ENCODE measurements at regions not wholly inside any gene's neighbourhood (a gene's known extent, or its start where the extent isn't known, plus 50 kb on each side); places are given as distances from the start of the nearest gene placed in this dataset.
"Not testable (repeated sequence)": the region's sequence is repeated elsewhere in the genome, so short reads cannot be mapped to it uniquely, and the experiment has no call there.

DNA sequence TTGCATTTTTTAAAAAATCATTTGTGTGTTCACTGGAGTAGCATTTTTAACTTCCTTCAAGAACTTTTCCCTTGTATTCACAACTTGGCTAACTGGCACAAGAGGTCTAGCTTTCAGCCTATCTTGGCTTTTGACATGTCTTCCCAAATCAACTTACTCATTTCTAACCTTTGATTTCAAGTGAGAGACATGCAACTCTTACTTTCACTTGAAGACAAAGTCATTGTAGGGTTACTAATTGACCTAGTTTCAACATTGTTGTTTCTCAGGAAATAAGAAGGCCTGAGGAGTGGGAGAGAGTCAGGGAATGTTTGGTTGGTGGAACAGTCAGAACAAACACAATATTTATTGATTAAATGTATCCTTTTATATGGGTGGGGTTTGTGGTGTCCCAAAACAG, 95.0 kb upstream of the C9orf72 start:
- H3K36me3 ChIP-seq (ENCODE audit: control insufficient read depth, insufficient read depth, low read length): no peaks in the 10 kb centered on the region
- H3K27me3 ChIP-seq (ENCODE audit: control insufficient read depth, insufficient read depth, low read length, poor library complexity, severe bottlenecking): peaks cover 3% of the 10 kb centered on the region
- H3K27ac ChIP-seq (ENCODE audit: insufficient read depth, low read depth, low read length, poor library complexity, severe bottlenecking): no peak overlapping the region

DNA sequence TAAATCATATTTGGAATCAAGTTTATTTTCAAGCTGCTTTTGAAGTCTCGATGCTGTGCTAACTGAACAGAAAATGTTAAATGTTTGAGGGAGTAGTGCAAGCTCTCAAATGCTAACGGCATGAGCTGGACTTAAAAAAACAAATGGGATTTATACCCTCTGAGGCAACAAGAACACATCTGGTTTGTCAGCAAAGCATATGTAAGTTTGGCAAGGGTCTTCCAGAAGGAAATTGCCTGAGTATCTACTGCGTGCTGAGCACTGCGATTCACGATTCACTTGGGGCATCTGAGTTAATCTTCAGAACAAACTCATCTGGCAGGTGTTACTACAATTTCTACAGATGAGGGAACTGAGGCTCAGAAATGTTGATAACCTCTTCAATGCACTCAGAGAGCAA, 98.4 kb upstream of the C9orf72 start:
- Histone ChIP-seq H3K27me3 (ENCODE audit: control insufficient read depth, insufficient read depth, low read length, poor library complexity, severe bottlenecking) (peaks cover 3% of the 10 kb centered on the region), H3K4me1 (ENCODE audit: control insufficient read depth, insufficient read depth, low read length) (peaks cover 8% of the 10 kb centered on the region), H3K27ac (ENCODE audit: insufficient read depth, low read depth, low read length, poor library complexity, severe bottlenecking) (no peak overlapping the region), H3K4me3 (ENCODE audit: insufficient read depth, low read depth, low read length) (no peak overlapping the region), H3K36me3 (ENCODE audit: control insufficient read depth, insufficient read depth, low read length) (no peaks in the 10 kb centered on the region), H3K9me3 (ENCODE audit: control insufficient read depth, low read length) (no peaks in the 10 kb centered on the region)
- WGBS, 2 experiments: 80 to 86% methylated on average over 5 of the region's 5 CpGs

More for the DNA sequence above, 95.0 kb upstream of the C9orf72 start:
- H3K4me1 ChIP-seq (ENCODE audit: control insufficient read depth, insufficient read depth, low read length): peaks cover 8% of the 10 kb centered on the region
- no peaks in the 10 kb centered on the region for H3K9me3 ChIP-seq (ENCODE audit: control insufficient read depth, low read length)
- H3K4me3 ChIP-seq (ENCODE audit: insufficient read depth, low read depth, low read length): no peak overlapping the region

DNA sequence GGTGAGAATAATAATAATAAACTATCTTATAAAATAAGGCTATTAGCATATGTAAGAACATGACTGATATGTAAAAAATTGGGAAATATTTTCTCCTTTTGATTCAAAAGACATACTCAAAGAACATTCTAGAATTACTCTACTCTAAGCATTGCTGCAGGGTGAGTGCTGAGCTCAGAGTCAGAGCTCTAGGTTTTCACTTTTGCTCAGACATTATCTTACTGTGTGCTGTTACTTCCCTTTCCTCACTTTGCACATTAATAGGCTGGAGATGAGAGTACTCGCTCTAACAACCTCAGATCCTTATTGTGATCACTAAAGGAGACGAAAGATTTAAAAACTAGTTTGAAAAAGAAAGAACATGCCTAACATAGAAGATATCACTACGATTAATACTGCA, 99.4 kb upstream of the C9orf72 start:
- WGBS, 2 experiments: 82 to 93% methylated on average over 2 to 3 of the region's 3 CpGs
- H3K9me3 ChIP-seq (ENCODE audit: control insufficient read depth, low read length): no peaks in the 10 kb centered on the region
- H3K27ac ChIP-seq (ENCODE audit: insufficient read depth, low read depth, low read length, poor library complexity, severe bottlenecking): no peak overlapping the region
- H3K36me3 ChIP-seq (ENCODE audit: control insufficient read depth, insufficient read depth, low read length): no peaks in the 10 kb centered on the region
- H3K4me1 ChIP-seq (ENCODE audit: control insufficient read depth, insufficient read depth, low read length): peaks cover 8% of the 10 kb centered on the region
- H3K27me3 ChIP-seq (ENCODE audit: control insufficient read depth, insufficient read depth, low read length, poor library complexity, severe bottlenecking): peaks cover 3% of the 10 kb centered on the region
- H3K4me3 ChIP-seq (ENCODE audit: insufficient read depth, low read depth, low read length): no peak overlapping the region

- H3K9me3 ChIP-seq (ENCODE audit: control insufficient read depth, low read length): no peaks in the 10 kb centered on the region
- peaks cover 3% of the 10 kb centered on the region for H3K27me3 ChIP-seq (ENCODE audit: control insufficient read depth, insufficient read depth, low read length, poor library complexity, severe bottlenecking)
- no peaks in the 10 kb centered on the region for H3K36me3 ChIP-seq (ENCODE audit: control insufficient read depth, insufficient read depth, low read length)
- H3K4me1 ChIP-seq (ENCODE audit: control insufficient read depth, insufficient read depth, low read length): peaks cover 8% of the 10 kb centered on the region
- H3K27ac ChIP-seq (ENCODE audit: insufficient read depth, low read depth, low read length, poor library complexity, severe bottlenecking): no peak overlapping the region
- no peak overlapping the region for H3K4me3 ChIP-seq (ENCODE audit: insufficient read depth, low read depth, low read length)
- WGBS, 2 experiments: 87 to 96% methylated on average over 3 of the region's 3 CpGs
These were observed 100.4 kb upstream of the C9orf72 start for GRCh38 chr9:27673641-27674040.

- Histone ChIP-seq H3K36me3 (ENCODE audit: control insufficient read depth, insufficient read depth, low read length) (no peaks in the 10 kb centered on the region), H3K4me1 (ENCODE audit: control insufficient read depth, insufficient read depth, low read length) (peaks cover 18% of the 10 kb centered on the region), H3K27ac (ENCODE audit: insufficient read depth, low read depth, low read length, poor library complexity, severe bottlenecking) (no peak overlapping the region), H3K27me3 (ENCODE audit: control insufficient read depth, insufficient read depth, low read length, poor library complexity, severe bottlenecking) (no peaks in the 10 kb centered on the region), H3K9me3 (ENCODE audit: control insufficient read depth, low read length) (no peaks in the 10 kb centered on the region), H3K4me3 (ENCODE audit: insufficient read depth, low read depth, low read length) (no peak overlapping the region)
- WGBS, 2 experiments: 63 to 65% methylated on average over 6 of the region's 6 CpGs
These were observed 102.1 kb upstream of the C9orf72 start for GRCh38 chr9:27675354-27675753.

DNA sequence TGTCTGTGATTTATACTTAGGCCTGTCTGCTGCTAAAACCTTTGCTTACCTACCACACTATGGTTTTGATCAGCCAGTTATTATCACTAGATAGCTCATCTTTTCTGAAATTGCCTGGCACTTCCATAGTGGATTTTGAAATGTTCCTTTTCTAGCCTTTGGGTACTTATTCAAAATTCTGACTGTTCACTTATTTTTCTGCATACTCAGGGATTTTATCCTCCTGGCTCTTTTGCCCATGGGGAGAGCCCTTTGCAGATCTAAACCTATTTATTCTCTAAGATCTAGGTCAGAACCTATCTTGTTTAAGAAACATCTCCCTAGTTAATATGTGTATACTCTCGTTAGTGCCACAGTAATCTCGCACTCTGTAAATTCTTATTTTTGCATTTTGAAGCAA, 103.5 kb upstream of the C9orf72 start:
- no peak overlapping the region for H3K4me3 ChIP-seq (ENCODE audit: insufficient read depth, low read depth, low read length)
- H3K36me3 ChIP-seq (ENCODE audit: control insufficient read depth, insufficient read depth, low read length): no peaks in the 10 kb centered on the region
- no peak overlapping the region for H3K27ac ChIP-seq (ENCODE audit: insufficient read depth, low read depth, low read length, poor library complexity, severe bottlenecking)
- no peaks in the 10 kb centered on the region for H3K27me3 ChIP-seq (ENCODE audit: control insufficient read depth, insufficient read depth, low read length, poor library complexity, severe bottlenecking)
- no peaks in the 10 kb centered on the region for H3K9me3 ChIP-seq (ENCODE audit: control insufficient read depth, low read length)
- 95% methylated on average over 2 of the region's 2 CpGs; no CpG with 5 or more reads in 1 of the 2 experiments for WGBS, 2 experiments
- H3K4me1 ChIP-seq (ENCODE audit: control insufficient read depth, insufficient read depth, low read length): peaks cover 10% of the 10 kb centered on the region

- Histone ChIP-seq H3K27ac (ENCODE audit: insufficient read depth, low read depth, low read length, poor library complexity, severe bottlenecking) (no peak overlapping the region), H3K4me1 (ENCODE audit: control insufficient read depth, insufficient read depth, low read length) (peaks cover 10% of the 10 kb centered on the region), H3K36me3 (ENCODE audit: control insufficient read depth, insufficient read depth, low read length) (no peaks in the 10 kb centered on the region), H3K27me3 (ENCODE audit: control insufficient read depth, insufficient read depth, low read length, poor library complexity, severe bottlenecking) (no peaks in the 10 kb centered on the region), H3K9me3 (ENCODE audit: control insufficient read depth, low read length) (no peaks in the 10 kb centered on the region), H3K4me3 (ENCODE audit: insufficient read depth, low read depth, low read length) (no peak overlapping the region)
- 35 to 40% methylated on average over 2 of the region's 2 CpGs for WGBS, 2 experiments
These were observed 106.1 kb upstream of the C9orf72 start for GRCh38 chr9:27679338-27679737.

DNA sequence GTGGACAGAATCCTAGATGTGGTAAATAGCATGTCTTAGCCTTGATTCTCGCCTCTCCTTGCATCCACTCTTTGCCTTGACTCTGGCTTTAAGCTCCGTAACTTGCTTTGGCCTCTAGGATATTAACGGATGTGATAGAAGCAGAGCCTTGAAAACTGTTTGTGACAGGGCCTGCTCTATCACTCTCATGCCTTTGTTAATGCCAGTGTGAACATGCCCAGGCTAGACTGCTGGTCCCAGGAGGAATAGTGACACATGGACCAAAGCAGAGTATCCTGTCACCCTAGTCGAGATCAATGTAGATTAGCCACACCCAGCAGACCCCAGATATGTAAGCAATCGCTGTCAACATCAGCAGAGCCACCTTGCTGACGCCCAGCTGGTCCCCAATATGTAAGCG, 109.9 kb upstream of the C9orf72 start:
- WGBS, 2 experiments: 93 to 96% methylated on average over 7 of the region's 7 CpGs
- H3K4me3 ChIP-seq (ENCODE audit: insufficient read depth, low read depth, low read length): no peak overlapping the region
- no peaks in the 10 kb centered on the region for H3K36me3 ChIP-seq (ENCODE audit: control insufficient read depth, insufficient read depth, low read length)

DNA sequence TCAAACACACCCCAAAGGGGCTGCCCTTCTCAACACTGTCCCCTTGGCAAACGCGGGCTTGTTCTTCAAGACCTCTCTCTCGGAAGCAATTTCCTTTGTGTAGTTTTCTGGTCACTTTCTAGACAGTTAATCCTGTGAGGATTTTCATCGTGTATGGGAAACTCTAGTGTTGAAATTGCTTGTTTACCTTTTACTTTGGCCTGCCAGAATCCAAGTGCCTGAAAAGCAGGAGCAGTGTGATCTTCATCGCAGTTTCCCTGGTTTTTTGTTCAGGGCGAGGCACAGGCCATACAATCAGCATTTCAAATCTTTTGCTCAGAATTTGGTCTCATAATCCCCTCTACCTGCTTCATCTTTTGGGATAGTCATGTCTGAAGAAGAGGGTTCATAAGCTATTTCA, 115.7 kb upstream of the C9orf72 start:
- no peaks in the 10 kb centered on the region for H3K36me3 ChIP-seq (ENCODE audit: control insufficient read depth, insufficient read depth, low read length)
- no peak overlapping the region for H3K4me3 ChIP-seq (ENCODE audit: insufficient read depth, low read depth, low read length)
- H3K9me3 ChIP-seq (ENCODE audit: control insufficient read depth, low read length): no peaks in the 10 kb centered on the region
- H3K27ac ChIP-seq (ENCODE audit: insufficient read depth, low read depth, low read length, poor library complexity, severe bottlenecking): no peak overlapping the region
- H3K27me3 ChIP-seq (ENCODE audit: control insufficient read depth, insufficient read depth, low read length, poor library complexity, severe bottlenecking): no peaks in the 10 kb centered on the region
- H3K4me1 ChIP-seq (ENCODE audit: control insufficient read depth, insufficient read depth, low read length): no peaks in the 10 kb centered on the region
- WGBS, 2 experiments: 90 to 91% methylated on average over 6 of the region's 6 CpGs

More for the DNA sequence above, 109.9 kb upstream of the C9orf72 start:
- no peaks in the 10 kb centered on the region for H3K9me3 ChIP-seq (ENCODE audit: control insufficient read depth, low read length)
- peaks cover 10% of the 10 kb centered on the region for H3K4me1 ChIP-seq (ENCODE audit: control insufficient read depth, insufficient read depth, low read length)
- H3K27ac ChIP-seq (ENCODE audit: insufficient read depth, low read depth, low read length, poor library complexity, severe bottlenecking): no peak overlapping the region
- H3K27me3 ChIP-seq (ENCODE audit: control insufficient read depth, insufficient read depth, low read length, poor library complexity, severe bottlenecking): no peaks in the 10 kb centered on the region

DNA sequence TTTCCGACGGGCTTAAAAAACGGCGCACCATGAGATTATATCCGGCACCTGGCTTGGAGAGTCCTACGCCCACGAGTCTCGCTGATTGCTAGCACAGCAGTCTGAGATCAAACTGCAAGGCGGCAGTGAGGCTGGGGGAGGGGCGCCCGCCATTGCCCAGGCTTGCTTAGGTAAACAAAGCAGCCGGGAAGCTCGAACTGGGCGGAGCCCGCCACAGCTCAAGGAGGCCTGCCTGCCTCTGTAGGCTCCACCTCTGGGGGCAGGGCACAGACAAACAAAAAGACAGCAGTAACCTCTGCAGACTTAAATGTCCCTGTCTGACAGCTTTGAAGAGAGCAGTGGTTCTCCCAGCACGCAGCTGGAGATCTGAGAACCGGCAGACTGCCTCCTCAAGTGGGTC, 117.5 kb upstream of the C9orf72 start:
- not testable (repeated sequence) for H3K27ac ChIP-seq (ENCODE audit: insufficient read depth, low read depth, low read length, poor library complexity, severe bottlenecking); H3K4me1 ChIP-seq (ENCODE audit: control insufficient read depth, insufficient read depth, low read length); H3K36me3 ChIP-seq (ENCODE audit: control insufficient read depth, insufficient read depth, low read length); H3K4me3 ChIP-seq (ENCODE audit: insufficient read depth, low read depth, low read length); H3K9me3 ChIP-seq (ENCODE audit: control insufficient read depth, low read length); H3K27me3 ChIP-seq (ENCODE audit: control insufficient read depth, insufficient read depth, low read length, poor library complexity, severe bottlenecking)
- WGBS, 2 experiments: 20 to 45% methylated on average over 8 of the region's 17 CpGs

- no peak overlapping the region for H3K27ac ChIP-seq (ENCODE audit: insufficient read depth, low read depth, low read length, poor library complexity, severe bottlenecking)
- no peaks in the 10 kb centered on the region for H3K27me3 ChIP-seq (ENCODE audit: control insufficient read depth, insufficient read depth, low read length, poor library complexity, severe bottlenecking)
- 96 to 100% methylated on average over 1 of the region's 1 CpG for WGBS, 2 experiments
- no peak overlapping the region for H3K4me3 ChIP-seq (ENCODE audit: insufficient read depth, low read depth, low read length)
- H3K9me3 ChIP-seq (ENCODE audit: control insufficient read depth, low read length): no peaks in the 10 kb centered on the region
- no peaks in the 10 kb centered on the region for H3K36me3 ChIP-seq (ENCODE audit: control insufficient read depth, insufficient read depth, low read length)
- H3K4me1 ChIP-seq (ENCODE audit: control insufficient read depth, insufficient read depth, low read length): peaks cover 8% of the 10 kb centered on the region
These were observed 126.3 kb upstream of the C9orf72 start for GRCh38 chr9:27699621-27700020.

Measured in ectodermal cell (in vitro differentiated cells).